ENCODE measurements at regions not wholly inside any gene's neighbourhood (a gene's known extent, or its start where the extent isn't known, plus 50 kb on each side); places are given as distances from the start of the nearest gene placed in this dataset.

DNA sequence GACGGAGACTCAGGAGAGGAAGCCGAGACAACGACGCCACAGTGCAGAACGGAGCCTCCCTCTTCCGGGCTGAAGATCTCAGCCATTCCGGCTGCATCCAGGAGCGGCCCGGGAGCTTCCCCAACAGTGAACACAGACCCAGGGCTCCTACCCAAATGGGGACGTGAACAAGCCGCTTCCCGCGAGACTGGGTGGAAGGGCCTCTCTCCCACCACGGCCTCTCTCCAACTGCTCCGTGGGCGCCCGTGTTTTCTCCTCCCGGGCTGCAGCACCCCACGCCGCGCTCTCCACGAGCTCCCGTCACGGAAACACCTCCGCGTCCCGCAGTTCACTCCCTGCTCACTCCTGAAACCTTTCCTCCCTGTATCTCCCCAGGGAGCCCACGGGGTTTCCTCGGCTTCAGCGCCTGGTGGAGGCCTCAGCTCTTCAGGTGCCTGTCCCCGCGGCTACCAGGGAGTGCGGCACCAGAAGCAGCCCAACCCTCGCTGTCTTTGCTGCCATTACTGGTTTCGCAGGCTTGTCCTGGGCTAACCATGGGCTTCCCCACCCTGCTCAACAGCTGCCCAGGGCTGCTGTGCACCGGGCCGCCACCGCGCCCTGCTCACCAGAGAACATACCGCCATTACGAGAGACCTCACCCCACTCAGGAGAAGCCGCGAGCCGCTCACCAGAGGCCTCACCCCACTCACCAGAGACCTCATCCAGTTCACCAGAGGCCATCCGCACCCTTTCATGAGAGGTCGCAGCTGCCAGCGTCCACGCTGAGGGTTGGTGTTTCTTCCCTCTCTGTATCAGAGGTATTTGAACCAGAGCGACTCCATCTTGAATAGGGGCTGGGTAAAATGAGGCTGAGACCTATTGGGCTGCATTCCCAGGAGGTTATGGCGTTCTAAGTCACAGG is 922.8 kb downstream of the QKI start:
- FAIRE-seq (no peak), DNase-seq (ENCODE audit: insufficient read length, low spot score) (no peak)
- TF ChIP-seq CTCF (IDR thresholded peaks at IDR 0.05; ENCODE audit: insufficient read depth, missing control alignments): no peak

GRCh38 chr6:164336455-164336854 is 921.9 kb downstream of the QKI start:
- no peak for DNase-seq (ENCODE audit: insufficient read length, low spot score)
- no peak for FAIRE-seq
- TF ChIP-seq CTCF (IDR thresholded peaks at IDR 0.05; ENCODE audit: insufficient read depth, missing control alignments): no peak

DNA sequence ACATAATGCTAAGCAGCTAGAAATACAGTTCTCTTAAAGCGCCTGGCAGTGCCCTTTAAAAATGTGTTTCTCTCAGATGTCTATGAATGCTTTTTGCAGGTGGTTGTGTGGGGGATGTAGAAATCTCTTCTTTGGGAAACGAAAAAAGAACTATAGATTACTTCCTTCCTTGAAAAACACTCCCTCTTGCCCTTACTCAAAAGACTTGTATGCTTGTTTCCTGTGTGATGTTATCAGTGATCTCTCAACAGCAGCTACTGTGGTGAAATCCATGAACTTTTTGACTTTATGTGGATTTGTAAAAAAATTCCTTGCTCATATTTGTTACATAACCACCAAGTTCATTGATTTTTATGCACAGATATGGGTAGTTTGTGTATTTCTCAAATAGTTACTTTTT is 916.5 kb downstream of the QKI start:
- DNase-seq (ENCODE audit: insufficient read length, low spot score): no peak
- FAIRE-seq: no peak
- TF ChIP-seq CTCF (IDR thresholded peaks at IDR 0.05; ENCODE audit: insufficient read depth, missing control alignments): no peak

DNA sequence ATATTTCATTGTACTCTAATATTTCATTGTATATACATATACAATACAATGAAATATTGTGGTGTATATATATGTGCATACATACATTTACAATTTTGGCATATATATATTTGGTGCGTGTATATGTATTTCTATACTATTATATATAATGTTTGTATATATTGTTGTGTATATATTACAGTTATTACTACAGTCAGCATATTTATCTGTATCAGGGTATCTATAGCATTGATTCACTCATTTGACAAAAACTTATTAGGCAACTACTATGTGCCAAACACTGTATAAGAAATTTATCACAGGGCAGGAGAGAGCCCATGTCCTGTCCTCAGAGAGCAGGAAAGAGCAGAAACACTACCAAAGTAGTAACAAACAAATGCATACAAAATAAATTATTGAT is 910.6 kb downstream of the QKI start:
- no peak for DNase-seq (ENCODE audit: insufficient read length, low spot score)
- no peak for TF ChIP-seq CTCF (IDR thresholded peaks at IDR 0.05; ENCODE audit: insufficient read depth, missing control alignments)
- FAIRE-seq: no peak

GRCh38 chr6:164322533-164322932 is 908.0 kb downstream of the QKI start:
- no peak for DNase-seq (ENCODE audit: insufficient read length, low spot score)
- TF ChIP-seq CTCF (IDR thresholded peaks at IDR 0.05; ENCODE audit: insufficient read depth, missing control alignments): no peak
- FAIRE-seq: no peak

GRCh38 chr6:164321297-164321696 is 906.8 kb downstream of the QKI start:
- no peak for FAIRE-seq
- DNase-seq (ENCODE audit: insufficient read length, low spot score): no peak
- TF ChIP-seq CTCF (IDR thresholded peaks at IDR 0.05; ENCODE audit: insufficient read depth, missing control alignments): no peak

GRCh38 chr6:164315376-164315775 is 900.9 kb downstream of the QKI start:
- no peak for FAIRE-seq

More at GRCh38 chr6:164315376-164315775, 900.9 kb downstream of the QKI start:
- no peak for TF ChIP-seq CTCF (IDR thresholded peaks at IDR 0.05; ENCODE audit: insufficient read depth, missing control alignments)
- DNase-seq (ENCODE audit: insufficient read length, low spot score): no peak
